ENCODE measurements at regions not wholly inside any gene's neighbourhood (a gene's known extent, or its start where the extent isn't known, plus 50 kb on each side); places are given as distances from the start of the nearest gene placed in this dataset.

DNA sequence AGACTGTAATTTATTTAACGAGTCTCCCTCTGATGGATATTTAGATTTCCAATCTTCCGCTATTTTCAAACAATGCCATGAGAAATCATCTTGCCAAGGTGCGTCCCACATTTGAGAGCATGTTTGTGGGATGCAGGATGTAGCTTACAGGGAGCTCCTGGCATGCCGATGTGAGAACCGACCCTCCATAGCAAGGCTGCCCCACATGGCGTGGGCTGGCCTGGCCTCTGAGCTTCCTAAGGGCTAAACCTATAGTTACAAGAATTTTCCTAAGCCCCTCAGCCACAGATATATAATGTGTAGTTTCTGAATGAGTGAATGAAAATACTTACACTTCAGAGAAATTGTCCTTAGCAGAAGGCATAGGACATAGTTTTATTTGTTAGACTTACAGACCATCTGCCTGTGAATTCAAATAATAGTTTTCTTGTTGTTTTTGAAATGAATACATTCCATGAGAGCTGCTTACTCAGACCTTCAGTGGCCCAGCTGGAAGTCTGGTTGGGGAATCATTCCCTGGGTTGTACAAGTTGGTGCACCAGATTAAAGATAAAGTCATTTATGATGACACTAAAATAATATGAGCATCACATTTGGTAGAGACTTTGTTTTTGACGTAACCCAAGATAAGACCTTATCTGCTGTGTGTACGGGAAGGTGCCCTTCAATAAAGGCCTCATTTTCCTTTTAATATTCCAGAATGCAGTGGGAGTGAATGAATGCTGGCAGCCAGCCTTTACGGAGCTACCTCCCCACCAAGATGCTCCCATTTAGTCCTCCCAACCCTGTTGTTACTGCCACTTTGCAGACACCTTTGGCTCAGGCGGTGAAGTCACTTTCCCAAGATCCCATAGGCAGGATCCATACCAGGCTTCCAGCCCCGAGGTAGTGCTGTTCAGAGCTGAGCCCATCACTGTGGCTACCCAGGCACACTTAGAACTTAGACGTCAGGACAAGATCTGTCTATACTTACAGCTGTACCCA is 107.1 kb downstream of the GLI2 start:
- TF ChIP-seq POLR2A (IDR thresholded peaks at IDR 0.05) (no peak), CTCF (IDR thresholded peaks at IDR 0.05) (no peak), EP300 (IDR thresholded peaks at IDR 0.05) (no peak), POLR2AphosphoS5 (IDR thresholded peaks at IDR 0.05) (no peak)
- no peak overlapping the region for H3K27ac ChIP-seq
- H3K36me3 ChIP-seq, result no peaks in the 10 kb centered on the region
- H3K4me1 ChIP-seq, result peaks cover 0 to 7% (median 0%) of the 10 kb centered on the region in 4 donors
- H3K4me3 ChIP-seq, result no peak overlapping the region
- intact Hi-C loops (cut with DNase I; ENCODE audit: low total_unique reads), result no loop called here
- H3K9me3 ChIP-seq, result no peaks in the 10 kb centered on the region
- peaks cover 0 to 4% (median 0%) of the 10 kb centered on the region in 3 donors for H3K27me3 ChIP-seq
- DNase-seq, result no peak
- WGBS, 5 donors, result 81 to 86% (median 84%) methylated on average over 12 of the region's 12 CpGs

GRCh38 chr2:120844070-120844738 is 108.5 kb downstream of the GLI2 start:
- TF ChIP-seq EP300 (IDR thresholded peaks at IDR 0.05), result no peak
- no peak for TF ChIP-seq POLR2A (IDR thresholded peaks at IDR 0.05)
- TF ChIP-seq CTCF (IDR thresholded peaks at IDR 0.05), result no peak
- no peak for TF ChIP-seq POLR2AphosphoS5 (IDR thresholded peaks at IDR 0.05)
- no peaks in the 10 kb centered on the region for H3K36me3 ChIP-seq
- no peak overlapping the region for H3K4me3 ChIP-seq
- WGBS, 5 donors, result 82 to 91% (median 84%) methylated on average over 6 of the region's 6 CpGs
- H3K9me3 ChIP-seq, result peaks cover 0 to 7% (median 2%) of the 10 kb centered on the region in 4 donors
- intact Hi-C loops (cut with DNase I; ENCODE audit: low total_unique reads), result no loop called here
- DNase-seq, result no peak
- H3K4me1 ChIP-seq, result peaks cover 0 to 9% (median 0%) of the 10 kb centered on the region in 4 donors
- H3K27me3 ChIP-seq, result peaks cover 0 to 4% (median 0%) of the 10 kb centered on the region in 3 donors
- no peak overlapping the region for H3K27ac ChIP-seq

GRCh38 chr2:120845277-120845676 is 109.6 kb downstream of the GLI2 start:
- peak in 1 of 2 donors; percentile 86 for DNase-seq
- Histone ChIP-seq H3K9me3 (peaks cover 5 to 15% (median 9%) of the 10 kb centered on the region in 4 donors), H3K4me1 (peaks cover 0 to 9% (median 0%) of the 10 kb centered on the region in 4 donors), H3K36me3 (no peaks in the 10 kb centered on the region), H3K4me3 (no peak overlapping the region), H3K27me3 (peaks cover 0 to 4% (median 0%) of the 10 kb centered on the region in 3 donors), H3K27ac (no peak overlapping the region)
- 53 to 62% (median 57%) methylated on average over 9 of the region's 9 CpGs for WGBS, 5 donors
- intact Hi-C loops (cut with DNase I; ENCODE audit: low total_unique reads), result no loop called here
- TF ChIP-seq POLR2A (IDR thresholded peaks at IDR 0.05), result no peak
- TF ChIP-seq POLR2AphosphoS5 (IDR thresholded peaks at IDR 0.05), result no peak
- TF ChIP-seq CTCF (IDR thresholded peaks at IDR 0.05), result no peak
- no peak for TF ChIP-seq EP300 (IDR thresholded peaks at IDR 0.05)

DNA sequence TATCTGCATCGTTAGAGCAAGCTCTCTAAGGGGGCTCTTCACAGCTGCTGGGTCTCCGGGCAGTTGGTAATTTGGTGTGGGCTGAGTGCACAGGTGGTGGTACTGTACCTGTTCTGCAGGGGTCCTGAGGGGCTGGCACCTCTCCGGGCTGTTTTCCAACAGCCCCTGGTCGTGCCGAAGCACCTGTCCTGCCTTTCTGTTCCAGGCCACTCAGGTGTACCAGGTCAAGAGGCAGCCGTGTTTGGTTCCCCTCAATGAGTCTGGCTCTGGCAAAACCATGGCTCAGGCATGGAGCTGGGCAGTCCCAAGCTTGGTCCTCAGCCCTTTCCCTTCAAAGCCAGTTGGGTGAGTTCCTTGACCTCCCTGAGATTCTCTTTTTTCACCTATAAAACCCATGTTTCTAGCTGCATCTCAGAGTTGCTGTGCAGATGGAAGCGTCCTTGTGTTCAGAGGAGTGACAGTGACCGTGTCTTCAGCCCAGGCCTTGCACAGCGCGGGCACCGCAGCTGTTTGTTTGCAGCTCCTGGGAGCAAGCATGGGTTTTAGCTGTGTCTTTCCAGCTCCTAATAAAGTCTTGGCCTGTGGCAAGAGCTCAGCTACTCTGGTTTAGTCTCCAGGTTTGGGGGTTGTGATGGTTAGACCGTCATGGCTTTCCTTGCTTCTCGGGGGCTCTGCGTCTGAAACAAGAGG is 110.9 kb downstream of the GLI2 start:
- TF ChIP-seq CTCF (IDR thresholded peaks at IDR 0.05) (no peak), POLR2AphosphoS5 (IDR thresholded peaks at IDR 0.05) (no peak), EP300 (IDR thresholded peaks at IDR 0.05) (no peak), POLR2A (IDR thresholded peaks at IDR 0.05) (no peak)
- peaks cover 0 to 4% (median 0%) of the 10 kb centered on the region in 3 donors for H3K27me3 ChIP-seq
- H3K4me3 ChIP-seq, result no peak overlapping the region
- H3K36me3 ChIP-seq, result no peaks in the 10 kb centered on the region
- 89 to 96% (median 93%) methylated on average over 12 to 14 of the region's 14 CpGs for WGBS, 5 donors
- no peak for DNase-seq
- intact Hi-C loops (cut with DNase I; ENCODE audit: low total_unique reads), result no loop called here
- H3K9me3 ChIP-seq, result peaks cover 5 to 15% (median 9%) of the 10 kb centered on the region in 4 donors
- H3K4me1 ChIP-seq, result peaks cover 0 to 9% (median 0%) of the 10 kb centered on the region in 4 donors
- no peak overlapping the region for H3K27ac ChIP-seq

Data from stomach (tissue), 8 donors.